ENCODE measurements at regions not wholly inside any gene's neighbourhood (a gene's known extent, or its start where the extent isn't known, plus 50 kb on each side); places are given as distances from the start of the nearest gene placed in this dataset.

DNA sequence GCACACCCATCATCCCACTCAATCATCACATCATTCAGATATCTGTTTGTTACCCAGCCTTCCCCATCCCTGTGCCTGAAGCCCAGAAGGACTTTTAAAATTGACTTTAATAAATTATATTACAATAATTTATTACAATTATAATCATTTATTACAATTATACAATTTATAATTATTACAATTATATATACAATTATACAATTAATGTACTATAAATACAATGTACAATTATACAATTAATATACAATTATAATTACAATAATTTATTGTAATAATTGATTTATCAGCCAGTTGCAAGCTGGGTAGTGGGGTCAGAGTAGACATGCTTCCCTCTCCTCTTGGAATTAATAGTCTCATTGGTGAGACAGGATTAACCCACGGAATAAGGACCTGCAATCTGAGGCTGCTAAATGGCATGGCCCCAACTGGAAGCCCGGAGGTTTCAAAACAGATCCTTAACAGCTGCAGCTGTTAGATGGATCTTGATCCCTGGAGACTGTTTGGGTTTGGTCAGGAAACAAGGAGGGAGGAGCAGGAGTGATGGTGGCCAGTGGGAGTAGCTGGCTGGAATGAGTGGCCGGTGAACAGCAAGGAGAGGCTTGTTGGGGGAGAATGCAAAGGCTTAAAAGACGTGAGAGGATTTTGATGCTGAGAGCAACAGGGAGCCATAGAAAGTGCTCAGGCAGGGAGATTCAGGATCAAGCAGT, 402.8 kb upstream of the PODXL start:
- TF ChIP-seq STAT5A (IDR thresholded peaks at IDR 0.05; ENCODE audit: borderline replicate concordance, low read length) (no peak), CHD4 (IDR thresholded peaks at IDR 0.05; ENCODE audit: insufficient read depth, insufficient replicate concordance, low read depth, low read length, poor library complexity, severe bottlenecking) (no peak), NFRKB (IDR thresholded peaks at IDR 0.05; ENCODE audit: low read depth) (no peak)
- TF ChIP-seq, protein P1, sequence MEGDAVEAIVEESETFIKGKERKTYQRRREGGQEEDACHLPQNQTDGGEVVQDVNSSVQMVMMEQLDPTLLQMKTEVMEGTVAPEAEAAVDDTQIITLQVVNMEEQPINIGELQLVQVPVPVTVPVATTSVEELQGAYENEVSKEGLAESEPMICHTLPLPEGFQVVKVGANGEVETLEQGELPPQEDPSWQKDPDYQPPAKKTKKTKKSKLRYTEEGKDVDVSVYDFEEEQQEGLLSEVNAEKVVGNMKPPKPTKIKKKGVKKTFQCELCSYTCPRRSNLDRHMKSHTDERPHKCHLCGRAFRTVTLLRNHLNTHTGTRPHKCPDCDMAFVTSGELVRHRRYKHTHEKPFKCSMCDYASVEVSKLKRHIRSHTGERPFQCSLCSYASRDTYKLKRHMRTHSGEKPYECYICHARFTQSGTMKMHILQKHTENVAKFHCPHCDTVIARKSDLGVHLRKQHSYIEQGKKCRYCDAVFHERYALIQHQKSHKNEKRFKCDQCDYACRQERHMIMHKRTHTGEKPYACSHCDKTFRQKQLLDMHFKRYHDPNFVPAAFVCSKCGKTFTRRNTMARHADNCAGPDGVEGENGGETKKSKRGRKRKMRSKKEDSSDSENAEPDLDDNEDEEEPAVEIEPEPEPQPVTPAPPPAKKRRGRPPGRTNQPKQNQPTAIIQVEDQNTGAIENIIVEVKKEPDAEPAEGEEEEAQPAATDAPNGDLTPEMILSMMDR (IDR thresholded peaks at IDR 0.05 in 2 of 3, conservative IDR thresholded peaks at IDR 0.05 in 1 of 3; ENCODE audit: insufficient read depth in 2 of 3, low read depth in 1 of 3, low read length in 3 of 3): no peak
